ENCODE measurements at regions not wholly inside any gene's neighbourhood (a gene's known extent, or its start where the extent isn't known, plus 50 kb on each side); places are given as distances from the start of the nearest gene placed in this dataset.
"Not testable (repeated sequence)": the region's sequence is repeated elsewhere in the genome, so short reads cannot be mapped to it uniquely, and the experiment has no call there.

DNA sequence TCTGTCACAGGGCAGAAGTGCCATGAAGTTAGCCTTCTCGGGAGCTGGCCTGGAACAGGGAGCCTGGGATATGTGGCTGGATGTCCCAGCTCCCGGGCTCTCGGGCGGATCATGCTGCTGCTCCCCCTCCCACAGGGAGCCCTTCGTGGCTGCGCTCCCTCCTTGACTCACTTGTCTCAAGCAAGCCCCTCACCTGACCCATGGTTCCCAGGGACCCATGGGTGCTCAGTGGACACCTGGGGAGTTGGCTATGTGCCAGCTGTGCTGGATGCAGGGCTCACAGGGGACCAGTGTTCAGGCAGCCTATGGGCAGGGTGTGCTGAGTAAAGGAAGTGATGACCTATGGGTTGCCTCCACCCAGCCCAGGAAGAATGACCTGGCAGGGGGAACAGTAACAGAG is 213.1 kb upstream of the SGCG start:
- DNase-seq (ENCODE audit: low spot score) = no peak

DNA sequence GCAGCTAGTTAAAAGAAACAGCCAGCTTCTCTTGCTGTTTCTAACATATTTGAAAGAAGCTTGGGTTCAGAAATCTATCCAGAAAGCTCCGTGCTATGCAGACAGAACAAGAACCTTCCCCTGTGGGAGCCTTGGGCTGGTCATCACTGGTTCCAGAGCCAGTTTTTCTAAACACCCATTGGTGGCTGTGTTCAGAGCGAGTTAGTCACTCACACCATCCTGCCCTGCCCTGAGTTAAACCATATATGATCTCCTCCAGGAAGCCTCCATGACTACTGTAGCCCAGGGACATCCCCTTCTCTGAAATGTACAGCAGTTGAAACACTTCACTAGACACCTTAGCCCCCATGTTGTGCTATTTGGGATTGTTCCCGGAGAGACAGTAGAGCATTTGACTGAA is 200.8 kb upstream of the SGCG start:
- no peak for DNase-seq (ENCODE audit: low spot score)

DNA sequence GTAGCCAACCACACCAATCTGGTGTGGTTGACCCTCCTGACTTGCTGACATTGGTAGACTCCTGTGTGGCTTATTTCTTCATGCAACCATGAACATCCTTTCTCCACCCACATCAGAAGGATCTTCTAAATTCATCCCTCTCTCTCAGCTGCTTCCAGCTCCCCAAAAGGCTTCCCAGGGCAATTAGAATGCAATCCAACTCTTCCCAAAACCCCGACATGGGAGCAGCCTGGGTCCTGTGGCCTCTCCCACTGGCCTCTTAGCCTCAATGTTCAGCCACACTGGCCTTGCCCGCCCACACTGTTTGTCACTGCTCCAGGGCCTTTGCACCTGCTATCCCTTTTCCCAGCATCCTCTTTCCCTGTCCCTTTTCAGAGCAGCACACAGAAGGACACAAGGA is 199.8 kb upstream of the SGCG start:
- no peak for DNase-seq (ENCODE audit: low spot score)

DNA sequence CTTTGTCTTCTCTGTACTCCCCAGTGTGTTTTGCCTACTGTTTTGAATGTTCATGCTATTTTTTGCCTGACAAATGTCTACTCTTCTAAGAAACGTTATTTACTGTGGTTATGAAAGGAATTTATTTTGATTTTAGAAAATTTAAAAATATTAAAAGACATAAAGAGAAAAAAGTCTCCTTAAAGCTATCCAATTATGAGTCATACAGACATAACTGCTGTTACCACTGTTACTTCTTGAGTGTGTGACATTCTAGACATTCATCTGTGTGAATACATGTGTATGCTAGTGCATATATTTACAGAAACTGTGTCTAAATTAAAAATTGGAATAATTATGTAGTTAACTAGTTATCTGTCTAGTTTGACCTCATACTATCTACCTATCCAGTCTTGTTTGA is 187.6 kb upstream of the SGCG start:
- no peak for DNase-seq (ENCODE audit: low spot score)

DNA sequence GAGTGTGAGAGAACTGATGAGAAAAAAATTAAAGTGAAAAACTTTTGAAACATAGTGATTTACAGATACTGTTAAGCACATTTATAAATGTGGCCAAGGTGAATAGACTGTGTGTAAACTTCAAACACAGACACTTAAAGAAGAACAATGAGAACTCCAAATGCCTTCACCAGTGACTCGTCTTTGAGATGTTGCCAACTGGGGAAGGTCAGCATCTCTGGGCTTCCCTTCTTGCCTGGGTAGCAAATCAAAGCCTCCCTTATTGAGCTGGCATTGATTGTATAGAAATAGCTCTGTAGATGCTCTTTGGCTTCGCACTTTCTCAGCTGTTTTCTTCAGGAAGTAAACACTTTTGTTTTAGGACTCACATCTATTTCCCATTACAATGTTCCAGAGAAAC is 177.3 kb upstream of the SGCG start:
- no peak for DNase-seq (ENCODE audit: low spot score)

DNA sequence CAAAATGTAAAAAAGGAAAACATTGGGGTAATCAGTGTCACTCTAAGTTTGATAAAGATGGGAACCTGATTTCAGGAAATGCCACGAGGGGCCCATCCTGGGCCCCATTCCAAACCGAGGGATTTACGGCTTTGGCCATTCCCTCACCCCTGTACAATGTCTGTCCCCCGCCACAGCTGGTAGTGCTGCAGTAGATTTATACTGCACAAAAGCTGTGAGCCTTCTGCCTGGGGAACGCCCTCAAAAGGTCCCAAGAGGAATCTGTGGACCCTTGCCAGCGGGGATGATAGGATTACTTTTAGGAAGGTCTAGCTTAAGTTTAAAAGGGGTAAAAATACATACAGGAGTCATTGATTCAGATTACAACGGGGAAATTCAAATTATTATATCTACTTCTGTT is 173.4 kb upstream of the SGCG start:
- DNase-seq (ENCODE audit: low spot score) = no peak

DNA sequence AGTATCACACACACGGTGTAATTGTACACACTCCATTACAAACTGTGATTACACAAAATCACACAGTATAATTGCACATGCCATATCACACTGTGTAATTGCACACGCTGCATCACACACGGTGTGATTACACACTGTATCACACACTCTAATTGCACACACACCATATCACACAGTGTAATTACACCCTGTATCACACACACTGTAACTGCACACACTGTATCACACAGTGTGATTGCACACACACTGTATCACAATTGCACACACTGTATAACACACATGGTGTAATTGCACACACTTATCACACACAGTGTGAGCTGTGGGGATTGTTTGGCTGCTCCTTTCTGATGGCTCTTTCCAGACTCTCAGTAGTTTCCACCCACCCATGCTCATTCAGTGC is 162.6 kb upstream of the SGCG start:
- DNase-seq (ENCODE audit: low spot score) = no peak

DNA sequence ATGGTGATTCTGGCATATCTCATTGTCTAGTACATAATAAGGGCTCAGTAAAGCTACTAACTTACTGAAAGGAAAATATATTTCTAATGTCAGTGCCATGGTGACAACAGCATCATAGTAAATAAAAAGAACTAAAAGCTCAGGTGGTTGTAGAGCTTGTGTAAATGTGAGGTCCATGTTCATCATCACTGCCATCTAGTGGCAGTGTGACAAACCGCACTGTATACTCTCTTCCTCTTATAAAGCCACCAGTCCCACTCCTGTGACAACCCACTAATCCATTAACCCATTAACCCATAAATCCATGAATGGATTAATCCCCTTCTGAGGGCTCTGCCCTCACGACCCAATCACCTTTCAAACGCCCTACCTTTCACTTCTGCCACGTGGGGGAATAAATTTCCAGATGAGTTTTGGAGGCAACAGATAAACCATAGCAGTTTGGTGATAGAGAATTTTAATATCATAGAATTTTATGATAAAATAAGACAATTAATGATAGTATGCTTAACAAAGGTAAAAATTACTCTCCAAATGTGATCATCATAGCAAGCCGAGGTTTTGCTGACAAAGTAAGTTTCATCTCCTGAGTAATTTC is 160.4 kb upstream of the SGCG start:
- peak; percentile 17 for DNase-seq (ENCODE audit: low spot score)

DNA sequence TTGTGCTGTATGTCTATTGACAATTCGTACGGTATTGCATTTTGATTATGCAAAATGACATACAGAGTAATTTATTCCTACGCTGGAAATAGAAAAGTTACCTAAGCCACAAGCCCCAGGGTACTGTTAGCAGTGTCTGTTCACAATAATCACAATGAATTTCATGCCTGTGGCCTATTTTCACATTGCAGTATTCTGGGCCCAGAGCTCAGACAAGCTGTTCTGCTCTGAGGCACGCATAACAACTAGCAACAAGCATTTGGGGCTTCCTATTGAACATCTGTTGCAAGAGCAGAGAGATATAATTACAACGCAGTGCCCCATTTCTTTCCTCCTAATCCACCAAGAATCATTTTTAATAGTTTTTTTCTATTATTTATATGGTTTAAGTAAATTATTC is 158.9 kb upstream of the SGCG start:
- DNase-seq (ENCODE audit: low spot score) = no peak

DNA sequence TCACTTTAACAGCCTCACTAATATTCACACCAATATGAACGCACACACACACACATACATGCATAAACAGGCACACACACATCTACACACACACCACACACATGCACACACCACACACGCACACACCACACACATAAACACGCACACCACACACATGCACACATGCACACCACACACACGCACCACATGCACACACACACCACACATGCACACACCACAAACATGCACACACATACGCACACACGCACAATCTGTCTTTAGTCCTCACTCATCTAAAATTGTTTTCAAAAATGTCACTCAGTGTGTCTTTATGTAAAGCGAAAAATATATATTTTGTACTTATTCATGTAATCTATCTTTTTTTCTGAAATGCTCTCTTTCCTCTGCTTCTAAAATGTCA is 158.1 kb upstream of the SGCG start:
- no peak for DNase-seq (ENCODE audit: low spot score)

DNA sequence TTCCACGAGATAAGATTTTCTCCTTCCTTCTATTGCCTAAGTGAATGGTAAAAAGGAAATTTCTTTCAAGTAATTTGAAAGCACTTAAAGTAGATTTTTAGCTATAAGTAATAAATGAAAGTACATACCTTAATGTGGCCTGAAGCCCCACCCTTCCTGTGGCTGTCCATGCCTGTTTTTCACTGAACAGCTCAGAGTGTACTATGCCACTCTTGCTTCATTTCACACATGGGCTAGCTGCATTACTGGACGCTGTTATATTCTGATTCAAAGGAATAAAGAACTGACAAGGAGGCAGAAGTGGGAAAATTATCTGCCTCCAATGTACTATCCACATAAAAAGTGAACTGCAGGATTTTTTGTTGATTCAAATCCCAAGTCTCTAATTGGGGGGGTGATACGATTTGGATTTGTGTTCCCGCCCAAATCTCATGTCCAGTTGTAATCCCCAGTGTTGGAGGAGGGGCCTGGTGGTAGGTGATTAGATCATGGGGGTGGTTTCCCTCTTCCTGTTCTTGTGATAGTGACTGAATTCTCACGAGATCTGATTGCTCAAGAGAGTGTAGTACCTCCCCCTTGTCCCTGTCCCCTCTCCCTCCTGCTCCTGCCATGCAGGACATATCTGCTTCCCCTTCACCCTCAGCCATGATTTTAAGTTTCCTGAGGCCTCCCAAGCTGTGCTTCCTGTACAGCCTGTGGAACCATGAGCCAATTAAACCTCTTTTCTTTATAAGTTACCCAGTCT is 154.7 kb upstream of the SGCG start:
- DNase-seq (ENCODE audit: low spot score) = no peak

DNA sequence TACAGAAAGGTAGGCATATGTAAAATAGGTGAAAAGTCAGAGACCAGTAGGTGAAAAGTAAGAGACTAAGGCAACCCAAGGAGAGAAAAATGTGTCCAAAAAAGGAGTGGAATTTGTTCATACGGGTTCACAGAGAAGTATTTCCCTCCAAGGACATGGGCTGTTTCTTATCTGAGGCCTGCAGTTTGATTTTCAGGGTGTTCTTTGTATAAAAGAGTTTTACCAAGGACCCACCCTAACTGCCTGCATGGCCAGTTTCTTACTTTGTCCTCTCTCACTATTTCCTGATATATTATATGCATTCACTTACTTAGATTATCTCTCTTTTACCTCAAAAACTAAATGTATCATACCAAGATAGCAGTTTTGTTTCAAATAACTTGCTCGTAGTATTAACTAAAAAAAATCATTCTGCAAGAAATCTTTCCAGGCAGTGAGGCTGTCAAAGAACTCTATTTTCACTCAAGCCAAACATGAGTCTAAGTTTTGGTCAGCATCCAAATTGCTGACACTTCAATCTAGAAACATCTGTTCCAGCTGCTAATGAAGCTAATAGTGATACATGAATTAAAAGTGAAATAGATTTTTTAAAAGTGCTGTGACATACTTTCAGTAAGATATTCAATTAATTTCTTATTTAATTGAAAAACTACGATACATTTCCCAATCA is 141.4 kb upstream of the SGCG start:
- DNase-seq (ENCODE audit: low spot score) = no peak

DNA sequence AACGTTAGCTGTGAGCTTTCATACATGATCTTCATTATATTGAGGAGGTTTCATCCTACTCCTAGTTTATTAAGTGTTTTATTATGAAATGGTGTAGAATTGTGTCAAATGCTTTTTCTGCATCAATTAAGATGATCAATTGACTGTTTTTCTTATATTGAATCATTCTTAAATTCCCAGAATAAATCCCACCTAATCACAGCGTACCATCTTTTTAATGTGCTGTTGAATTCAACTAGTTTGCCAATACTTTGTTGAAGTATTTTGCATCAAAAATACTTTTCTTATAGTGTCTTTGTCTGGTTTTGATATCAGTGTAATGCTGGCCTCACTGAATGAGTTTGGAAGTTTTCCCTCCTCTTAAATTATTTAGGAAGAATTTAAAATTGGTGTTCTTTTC is 138.6 kb upstream of the SGCG start:
- DNase-seq (ENCODE audit: low spot score) = no peak

DNA sequence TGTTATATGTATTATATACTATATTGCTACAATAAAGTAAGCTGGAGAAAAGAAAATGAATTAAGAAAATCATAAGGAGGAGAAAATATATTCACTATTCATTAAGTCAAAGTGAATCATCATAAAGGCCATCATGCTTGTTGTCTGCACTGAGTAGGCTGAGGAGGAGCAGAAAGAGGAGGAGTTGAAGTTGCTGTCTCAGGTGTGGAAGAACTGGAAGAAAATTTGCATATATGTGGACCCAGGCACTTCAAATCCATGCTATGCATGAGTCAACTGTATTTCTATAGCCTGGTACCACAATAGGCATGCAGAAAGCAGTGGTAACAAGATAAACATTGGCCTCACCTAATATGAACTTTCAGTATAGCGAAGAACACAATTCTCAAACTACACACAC is 135.9 kb upstream of the SGCG start:
- DNase-seq (ENCODE audit: low spot score) = no peak

DNA sequence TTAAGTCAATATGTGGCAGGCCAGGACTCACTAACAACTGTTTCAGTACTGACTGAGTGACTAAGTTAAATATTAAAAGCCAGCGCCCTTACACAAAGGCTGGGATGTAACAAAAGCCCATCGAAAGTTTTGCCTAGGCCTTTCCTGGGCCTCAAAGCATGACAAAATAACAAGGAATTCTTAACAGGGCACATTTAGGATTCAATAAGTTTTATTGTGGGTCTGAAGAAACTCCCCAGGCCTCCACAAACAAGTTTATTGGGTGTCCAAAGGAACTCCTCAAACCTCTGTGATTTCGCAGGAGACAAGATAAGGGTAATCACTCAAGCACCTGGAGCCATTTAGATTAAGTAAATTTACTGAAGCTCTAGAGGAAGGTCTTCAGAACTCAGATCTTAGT is 130.7 kb upstream of the SGCG start:
- no peak for DNase-seq (ENCODE audit: low spot score)

DNA sequence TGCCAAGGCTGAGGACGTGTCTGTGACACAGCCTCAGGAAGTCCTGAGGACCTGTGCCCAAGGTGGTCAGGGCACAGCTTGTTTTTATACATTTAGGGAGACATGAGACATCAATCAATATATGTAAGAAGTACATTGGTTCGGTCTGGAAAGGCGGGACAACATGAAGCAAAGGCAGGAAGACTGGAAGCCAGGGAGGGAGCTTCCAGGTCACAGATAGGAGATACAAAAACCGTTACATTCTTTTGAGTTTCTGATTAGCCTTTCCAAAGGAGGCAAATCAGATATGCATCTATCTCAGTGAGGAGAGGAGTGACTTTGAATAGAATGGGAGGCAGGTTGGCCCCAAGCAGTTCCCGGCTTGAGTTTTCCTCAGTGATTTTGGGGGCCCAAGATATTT is 127.1 kb upstream of the SGCG start:
- DNase-seq (ENCODE audit: low spot score) = not testable (repeated sequence)

DNA sequence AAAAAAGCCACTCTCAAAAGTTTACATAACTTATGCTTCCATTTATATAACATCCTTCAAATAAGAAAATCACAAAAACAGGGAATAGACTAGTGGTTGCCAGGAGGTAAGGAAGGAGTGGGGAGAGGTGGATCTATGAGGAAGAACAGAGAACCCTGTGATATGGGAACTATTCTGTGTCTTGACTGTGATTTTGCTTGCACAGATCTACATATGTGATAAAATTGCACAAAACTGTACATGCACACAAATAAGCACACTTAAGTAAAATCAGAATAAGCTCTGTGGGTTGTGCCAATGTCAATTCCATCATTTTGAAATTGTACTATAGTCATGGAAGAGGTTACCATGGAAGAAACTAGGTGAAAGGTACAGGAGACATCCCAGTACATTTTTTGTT is 121.6 kb upstream of the SGCG start:
- DNase-seq (ENCODE audit: low spot score) = no peak

DNA sequence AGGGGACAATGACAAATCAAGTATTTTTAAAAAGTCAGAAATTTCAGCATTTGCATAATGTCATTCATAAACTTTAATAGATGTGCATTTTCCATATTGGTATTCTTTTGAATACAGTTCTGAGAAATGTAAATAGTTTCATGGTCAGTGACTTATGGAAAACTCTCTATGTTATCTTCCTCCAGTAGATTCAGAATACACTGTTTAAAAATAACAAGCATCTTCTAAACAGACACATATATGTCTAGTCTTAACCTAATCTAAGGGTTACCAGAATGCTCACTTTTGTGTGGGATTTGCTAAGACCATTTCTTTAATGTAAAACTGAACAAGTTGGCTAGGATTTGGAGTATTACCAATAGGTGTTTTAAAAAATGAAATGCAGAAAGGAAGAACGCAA is 119.8 kb upstream of the SGCG start:
- no peak for DNase-seq (ENCODE audit: low spot score)

DNA sequence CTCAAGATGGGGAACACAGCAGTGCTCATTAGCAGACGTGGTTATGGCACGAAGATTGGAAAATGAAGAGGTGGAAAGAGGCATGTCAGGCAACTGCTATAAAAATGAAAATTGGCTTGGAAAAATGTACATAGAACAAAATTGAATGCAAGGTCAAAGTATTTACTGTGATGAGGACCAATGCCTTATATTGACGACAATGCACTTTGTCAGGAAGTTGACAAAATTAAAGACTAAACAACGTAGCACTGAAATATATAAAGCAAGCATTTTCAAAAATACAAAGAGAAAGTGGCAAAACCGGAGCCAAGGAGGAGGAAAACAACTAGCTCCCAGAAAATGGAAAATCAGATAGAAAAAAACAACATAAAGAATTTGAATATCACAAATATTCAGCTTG is 113.7 kb upstream of the SGCG start:
- DNase-seq (ENCODE audit: low spot score) = no peak

DNA sequence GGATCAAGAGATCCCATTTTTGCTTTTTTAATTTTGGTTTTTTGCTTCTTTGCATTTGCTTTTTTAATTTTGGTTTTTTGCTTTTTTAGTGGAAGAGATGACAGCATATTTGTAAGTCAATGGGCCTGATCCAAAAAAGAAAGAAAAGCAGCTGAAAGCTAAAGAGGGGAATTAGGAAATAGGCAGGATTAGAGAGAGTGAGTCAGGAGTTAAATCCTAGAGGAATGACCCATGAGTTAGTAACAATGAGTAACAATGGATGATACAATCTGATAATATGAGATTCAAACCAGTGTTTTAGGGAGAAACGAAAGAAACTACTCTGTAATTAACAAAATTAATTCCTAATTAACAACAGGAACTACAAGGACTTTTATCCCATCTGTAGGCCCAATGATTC is 111.2 kb upstream of the SGCG start:
- DNase-seq (ENCODE audit: low spot score) = no peak

DNA sequence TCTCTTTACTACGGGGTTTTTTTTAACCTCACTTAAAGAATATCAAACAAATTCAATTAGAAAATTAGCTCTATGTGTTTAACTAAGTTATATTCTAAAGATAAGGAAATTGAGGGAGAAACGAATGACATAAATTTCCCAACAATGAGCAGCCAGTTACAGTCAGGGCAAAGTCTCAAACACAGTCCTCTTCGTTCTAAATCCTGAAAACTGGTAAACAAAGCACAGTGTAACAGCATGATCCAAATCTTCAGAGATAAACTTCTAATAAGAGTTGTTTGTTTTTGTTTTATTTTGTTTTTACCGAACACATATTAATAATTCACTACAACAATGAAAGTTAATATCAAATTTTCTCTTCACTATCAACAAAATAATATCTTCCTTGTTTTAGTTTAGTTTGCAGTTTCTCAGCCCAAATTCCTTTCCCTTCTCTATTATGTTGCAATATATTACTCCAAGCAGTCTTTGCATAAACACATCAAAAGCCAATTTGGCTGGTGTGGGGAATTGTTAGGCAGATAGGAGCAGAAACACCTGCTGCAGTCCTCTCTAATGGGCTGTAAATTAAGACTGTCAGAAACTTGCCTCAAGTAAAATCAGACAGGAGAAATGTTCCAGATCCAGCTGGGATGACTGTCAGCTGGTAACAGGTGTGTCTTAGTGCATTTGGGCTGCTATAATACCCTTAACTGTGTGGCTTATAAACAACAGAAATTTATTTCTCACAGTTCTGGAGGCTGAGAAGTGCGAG is 106.5 kb upstream of the SGCG start:
- DNase-seq (ENCODE audit: low spot score) = no peak

DNA sequence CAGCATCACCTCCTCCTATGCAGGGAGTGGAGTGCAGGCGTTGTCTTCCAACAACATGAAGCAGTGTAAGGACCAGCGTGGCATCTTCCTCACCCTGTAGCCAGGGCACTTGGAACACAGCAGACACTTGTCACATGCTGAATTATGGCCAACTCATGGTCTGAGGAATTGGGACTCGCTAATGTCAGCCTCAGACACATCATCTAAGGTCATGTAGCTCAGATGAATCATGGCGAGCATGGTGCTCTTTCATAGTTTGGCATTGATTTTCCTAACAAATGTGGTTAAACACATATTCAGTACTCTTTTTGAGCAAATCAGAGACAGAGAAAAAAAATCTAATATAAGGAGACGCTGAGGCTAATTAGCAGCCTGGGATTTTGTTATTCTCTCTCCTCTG is 99.6 kb upstream of the SGCG start:
- DNase-seq (ENCODE audit: low spot score) = no peak

DNA sequence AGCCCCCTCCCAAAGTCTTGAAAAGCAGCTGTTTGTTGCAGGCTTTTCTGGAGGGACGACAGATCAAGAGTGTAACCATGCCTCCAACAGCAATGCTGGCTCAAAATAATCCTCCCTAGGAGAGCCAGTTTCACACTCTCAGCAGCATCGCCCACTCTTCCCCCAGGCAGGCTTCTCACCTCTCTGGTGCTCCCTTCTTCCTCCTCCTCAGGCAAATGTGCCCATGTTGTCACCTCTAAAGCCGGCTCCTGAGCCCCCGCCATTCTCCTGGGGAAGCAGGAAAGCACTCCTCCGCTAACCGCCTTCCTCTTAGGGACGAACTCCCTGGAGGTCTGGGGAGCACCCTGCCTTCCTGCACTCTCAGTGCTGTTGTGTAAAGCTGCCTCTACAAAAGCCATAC is 98.9 kb upstream of the SGCG start:
- DNase-seq (ENCODE audit: low spot score) = no peak
